ENCODE measurements at regions not wholly inside any gene's neighbourhood (a gene's known extent, or its start where the extent isn't known, plus 50 kb on each side); places are given as distances from the start of the nearest gene placed in this dataset.

GRCh38 chr18:8958660-8959059 lies 143.8 kb upstream of the NDUFV2 start:
- Mint-ChIP-seq H3K27me3 (ENCODE audit: low read depth, unreplicated experiment) (no peaks in the 10 kb centered on the region), H3K4me1 (ENCODE audit: low read depth, unreplicated experiment) (peaks cover 25% of the 10 kb centered on the region), H3K36me3 (ENCODE audit: low read depth, unreplicated experiment) (peaks cover 2% of the 10 kb centered on the region), H3K9me3 (ENCODE audit: unreplicated experiment) (peaks cover 12% of the 10 kb centered on the region), H3K4me3 (ENCODE audit: unreplicated experiment) (no peak overlapping the region), H3K27ac (ENCODE audit: unreplicated experiment) (no peak overlapping the region)
- Histone ChIP-seq H3K27me3 (ENCODE audit: insufficient read depth, low read length) (no peaks in the 10 kb centered on the region), H3K9ac (ENCODE audit: low read length) (no peak overlapping the region), H3K27ac (ENCODE audit: low read depth, low read length) (no peak overlapping the region), H3K9me3 (ENCODE audit: insufficient read depth, low read depth, low read length) (no peaks in the 10 kb centered on the region), H3K36me3 (ENCODE audit: insufficient read depth, low read length) (no peaks in the 10 kb centered on the region), H3K4me3 (ENCODE audit: insufficient read depth, low read depth, low read length) (no peak overlapping the region), H2AFZ (ENCODE audit: low read depth, low read length) (no peak overlapping the region), H3K4me2 (ENCODE audit: low read length) (no peak overlapping the region), H3K79me2 (ENCODE audit: insufficient read depth, low read length) (no peaks in the 10 kb centered on the region), H4K20me1 (ENCODE audit: insufficient read depth, low read length) (no peaks in the 10 kb centered on the region), H3K4me1 (ENCODE audit: insufficient read depth, low read length) (peaks cover 14% of the 10 kb centered on the region)
- FAIRE-seq (no peak), DNase-seq (ENCODE audit: low read depth) (no peak)
- TF ChIP-seq EZH2 (IDR thresholded peaks at IDR 0.05; ENCODE audit: insufficient read depth, low read length) = no peak
- no peak for TF ChIP-seq CTCF (IDR thresholded peaks at IDR 0.05; ENCODE audit: insufficient read depth, low read depth, low read length)

- no peak for DNase-seq (ENCODE audit: low read depth)
- no peaks in the 10 kb centered on the region for H4K20me1 ChIP-seq (ENCODE audit: insufficient read depth, low read length)
- Mint-ChIP-seq H3K27ac (ENCODE audit: unreplicated experiment) (no peak overlapping the region), H3K36me3 (ENCODE audit: low read depth, unreplicated experiment) (peaks cover 2% of the 10 kb centered on the region), H3K4me3 (ENCODE audit: unreplicated experiment) (no peak overlapping the region), H3K9me3 (ENCODE audit: unreplicated experiment) (peaks cover 7% of the 10 kb centered on the region), H3K4me1 (ENCODE audit: low read depth, unreplicated experiment) (peaks cover 25% of the 10 kb centered on the region), H3K27me3 (ENCODE audit: low read depth, unreplicated experiment) (no peaks in the 10 kb centered on the region)
- H3K4me2 ChIP-seq (ENCODE audit: low read length) = no peak overlapping the region
- H3K36me3 ChIP-seq (ENCODE audit: insufficient read depth, low read length) = no peaks in the 10 kb centered on the region
- H3K79me2 ChIP-seq (ENCODE audit: insufficient read depth, low read length) = no peaks in the 10 kb centered on the region
- no peak overlapping the region for H3K9ac ChIP-seq (ENCODE audit: low read length)
- no peak overlapping the region for H2AFZ ChIP-seq (ENCODE audit: low read depth, low read length)
- no peak for TF ChIP-seq EZH2 (IDR thresholded peaks at IDR 0.05; ENCODE audit: insufficient read depth, low read length)
- TF ChIP-seq CTCF (IDR thresholded peaks at IDR 0.05; ENCODE audit: insufficient read depth, low read depth, low read length) = no peak
- no peaks in the 10 kb centered on the region for H3K27me3 ChIP-seq (ENCODE audit: insufficient read depth, low read length)
- FAIRE-seq = no peak
- H3K27ac ChIP-seq (ENCODE audit: low read depth, low read length) = no peak overlapping the region
- no peaks in the 10 kb centered on the region for H3K9me3 ChIP-seq (ENCODE audit: insufficient read depth, low read depth, low read length)
- no peak overlapping the region for H3K4me3 ChIP-seq (ENCODE audit: insufficient read depth, low read depth, low read length)
- peaks cover 14% of the 10 kb centered on the region for H3K4me1 ChIP-seq (ENCODE audit: insufficient read depth, low read length)
Observed at GRCh38 chr18:8959551-8960135, 142.9 kb upstream of the NDUFV2 start.
